ENCODE measurements at regions not wholly inside any gene's neighbourhood (a gene's known extent, or its start where the extent isn't known, plus 50 kb on each side); places are given as distances from the start of the nearest gene placed in this dataset.

DNA sequence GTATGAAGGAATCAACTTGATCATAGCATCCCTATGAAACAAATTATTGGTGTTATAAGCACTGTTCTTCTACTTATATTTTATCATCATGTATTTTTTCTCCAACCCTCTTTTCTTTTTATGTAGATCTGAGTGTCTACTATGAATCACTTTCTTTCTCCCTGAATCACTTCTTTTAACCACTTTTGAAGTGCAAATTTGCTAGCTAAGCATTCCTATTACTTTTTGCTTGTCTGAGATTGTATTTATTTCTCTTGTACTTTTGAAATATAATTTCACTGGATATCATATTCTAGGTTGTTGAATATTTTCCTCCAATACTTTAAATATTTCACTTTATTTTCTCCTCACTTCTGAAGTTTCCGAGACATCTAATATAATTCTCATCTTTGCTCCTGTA is 1282.3 kb upstream of the FLRT2 start:
- TF ChIP-seq, protein P1, sequence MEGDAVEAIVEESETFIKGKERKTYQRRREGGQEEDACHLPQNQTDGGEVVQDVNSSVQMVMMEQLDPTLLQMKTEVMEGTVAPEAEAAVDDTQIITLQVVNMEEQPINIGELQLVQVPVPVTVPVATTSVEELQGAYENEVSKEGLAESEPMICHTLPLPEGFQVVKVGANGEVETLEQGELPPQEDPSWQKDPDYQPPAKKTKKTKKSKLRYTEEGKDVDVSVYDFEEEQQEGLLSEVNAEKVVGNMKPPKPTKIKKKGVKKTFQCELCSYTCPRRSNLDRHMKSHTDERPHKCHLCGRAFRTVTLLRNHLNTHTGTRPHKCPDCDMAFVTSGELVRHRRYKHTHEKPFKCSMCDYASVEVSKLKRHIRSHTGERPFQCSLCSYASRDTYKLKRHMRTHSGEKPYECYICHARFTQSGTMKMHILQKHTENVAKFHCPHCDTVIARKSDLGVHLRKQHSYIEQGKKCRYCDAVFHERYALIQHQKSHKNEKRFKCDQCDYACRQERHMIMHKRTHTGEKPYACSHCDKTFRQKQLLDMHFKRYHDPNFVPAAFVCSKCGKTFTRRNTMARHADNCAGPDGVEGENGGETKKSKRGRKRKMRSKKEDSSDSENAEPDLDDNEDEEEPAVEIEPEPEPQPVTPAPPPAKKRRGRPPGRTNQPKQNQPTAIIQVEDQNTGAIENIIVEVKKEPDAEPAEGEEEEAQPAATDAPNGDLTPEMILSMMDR (IDR thresholded peaks at IDR 0.05; ENCODE audit: extremely low read depth, insufficient read depth, missing control alignments): no peak
- in situ Hi-C loops (cut with MboI; ENCODE audit: low pct_unique_long_range_greater_than_20kb, low sequenced_read_pairs, unreplicated experiment): no loop called here
- DNase-seq (ENCODE audit: low spot score): no peak

DNA sequence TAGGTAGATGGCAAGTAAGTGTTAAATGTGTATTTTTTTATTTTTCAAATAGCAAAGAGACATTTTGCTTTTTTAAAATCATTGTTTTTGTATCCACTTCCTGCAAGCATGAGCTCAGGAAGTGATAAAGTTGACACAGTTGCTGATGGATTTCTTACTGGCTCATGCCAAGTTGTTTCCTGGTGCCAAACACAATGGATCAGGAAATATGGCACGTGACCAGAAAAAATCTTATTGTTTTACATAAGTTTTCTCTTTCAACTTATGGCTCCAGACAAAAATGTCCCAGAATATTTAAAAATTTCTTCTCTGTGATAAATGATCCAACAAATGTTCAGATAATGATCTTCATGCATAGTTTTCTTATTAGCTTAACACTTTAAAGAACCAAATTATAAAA is 1279.1 kb upstream of the FLRT2 start:
- TF ChIP-seq, protein P1 (IDR thresholded peaks at IDR 0.05; ENCODE audit: extremely low read depth, insufficient read depth, missing control alignments): no peak
- no peak for DNase-seq (ENCODE audit: low spot score)
- in situ Hi-C loops (cut with MboI; ENCODE audit: low pct_unique_long_range_greater_than_20kb, low sequenced_read_pairs, unreplicated experiment): no loop called here

DNA sequence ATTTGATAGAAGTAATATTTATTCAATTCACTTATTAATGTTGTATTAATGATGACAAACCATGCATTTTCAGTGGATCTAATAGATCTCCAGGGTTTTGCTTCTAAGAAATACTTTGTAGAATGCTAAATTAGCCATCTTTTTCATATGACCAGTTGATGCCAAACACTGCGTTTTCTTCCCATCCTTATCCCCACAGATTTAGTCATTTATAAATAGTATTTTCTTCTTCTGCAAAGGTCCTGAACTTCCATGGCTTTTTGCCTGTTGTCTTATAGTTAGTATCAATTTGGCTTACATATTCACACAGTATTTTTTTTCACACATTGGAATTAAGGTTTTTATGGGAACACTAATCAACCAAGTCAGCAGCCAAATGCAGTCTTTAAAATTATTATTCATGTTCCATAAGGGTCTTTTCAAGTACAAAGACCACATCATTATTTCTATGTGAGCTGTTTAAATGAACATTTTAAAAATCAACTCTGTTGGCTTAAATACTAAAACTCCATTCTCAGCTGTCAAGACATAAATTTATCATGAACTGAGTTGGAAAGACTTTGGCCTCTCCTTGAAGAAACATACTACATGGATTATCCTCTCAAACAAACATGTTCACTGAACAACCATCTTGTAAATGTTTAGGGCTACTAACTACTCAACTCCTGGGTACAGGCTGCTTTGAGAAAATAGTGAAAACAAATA is 1278.4 kb upstream of the FLRT2 start:
- in situ Hi-C loops (cut with MboI; ENCODE audit: low pct_unique_long_range_greater_than_20kb, low sequenced_read_pairs, unreplicated experiment): no loop called here
- TF ChIP-seq, protein P1 (IDR thresholded peaks at IDR 0.05; ENCODE audit: extremely low read depth, insufficient read depth, missing control alignments): no peak
- no peak for DNase-seq (ENCODE audit: low spot score)

DNA sequence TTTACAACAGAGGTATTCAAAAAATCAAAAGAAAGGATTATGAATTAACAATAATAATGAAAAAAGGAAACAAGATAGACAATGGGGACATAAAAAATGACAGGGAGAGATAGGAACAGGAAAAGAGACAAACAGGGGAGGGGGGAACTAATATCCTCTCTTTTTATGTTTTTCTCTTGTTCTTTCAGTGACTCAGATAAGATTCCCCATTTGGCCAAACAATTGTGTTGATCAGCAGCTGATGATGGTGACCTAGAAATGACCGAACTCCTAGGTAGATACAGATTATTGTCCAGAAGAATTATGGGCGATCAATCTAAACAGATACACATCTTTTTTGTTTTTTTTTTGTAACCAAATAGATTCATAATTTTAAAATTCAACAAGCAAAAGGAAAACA is 1277.2 kb upstream of the FLRT2 start:
- in situ Hi-C loops (cut with MboI; ENCODE audit: low pct_unique_long_range_greater_than_20kb, low sequenced_read_pairs, unreplicated experiment): no loop called here
- no peak for DNase-seq (ENCODE audit: low spot score)
- TF ChIP-seq, protein P1 (IDR thresholded peaks at IDR 0.05; ENCODE audit: extremely low read depth, insufficient read depth, missing control alignments): no peak

DNA sequence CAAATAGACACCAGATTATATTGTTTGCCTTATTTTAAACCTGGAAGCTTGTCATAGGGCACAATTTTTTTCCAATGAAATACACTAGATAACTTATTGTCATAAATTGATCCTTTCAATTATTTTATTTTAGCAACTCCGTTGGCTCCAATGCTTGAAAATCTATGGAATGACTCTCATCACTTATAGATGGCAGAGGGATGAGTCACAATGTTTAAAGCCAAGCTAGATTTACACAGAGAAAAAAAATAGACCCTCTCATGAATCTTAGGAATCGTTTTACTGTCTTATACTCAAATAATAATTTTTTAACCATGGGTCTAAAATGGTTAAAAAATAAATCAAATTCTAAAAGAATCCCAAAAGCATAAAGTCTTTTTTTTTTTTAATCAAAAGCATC is 1276.6 kb upstream of the FLRT2 start:
- no peak for DNase-seq (ENCODE audit: low spot score)
- in situ Hi-C loops (cut with MboI; ENCODE audit: low pct_unique_long_range_greater_than_20kb, low sequenced_read_pairs, unreplicated experiment): no loop called here
- TF ChIP-seq, protein P1 (IDR thresholded peaks at IDR 0.05; ENCODE audit: extremely low read depth, insufficient read depth, missing control alignments): no peak

DNA sequence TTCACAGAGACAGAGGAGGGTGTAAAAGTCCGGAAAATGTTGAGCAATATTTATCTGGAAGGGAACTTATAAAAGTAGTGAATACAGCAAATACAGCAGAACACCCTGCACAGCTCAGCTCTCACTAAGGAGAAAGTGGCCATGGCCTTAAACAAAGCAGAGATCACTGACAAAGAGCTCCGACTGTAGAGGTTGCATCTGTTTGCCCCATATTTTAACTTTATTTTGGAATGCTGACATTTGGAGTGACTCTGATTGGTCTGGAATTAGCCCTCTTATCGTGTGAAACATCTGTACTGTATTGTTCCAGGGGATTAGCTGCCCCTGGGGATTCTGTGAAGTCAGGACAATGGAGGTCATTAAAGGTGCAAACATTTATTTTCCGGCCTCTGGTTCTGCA is 1275.7 kb upstream of the FLRT2 start:
- in situ Hi-C loops (cut with MboI; ENCODE audit: low pct_unique_long_range_greater_than_20kb, low sequenced_read_pairs, unreplicated experiment): no loop called here
- TF ChIP-seq, protein P1 (IDR thresholded peaks at IDR 0.05; ENCODE audit: extremely low read depth, insufficient read depth, missing control alignments): no peak
- no peak for DNase-seq (ENCODE audit: low spot score)
